ENCODE measurements at regions not wholly inside any gene's neighbourhood (a gene's known extent, or its start where the extent isn't known, plus 50 kb on each side); places are given as distances from the start of the nearest gene placed in this dataset.

- H3K4me3 ChIP-seq: no peak overlapping the region
- H3K9me3 ChIP-seq: peaks cover 0 to 8% (median 0%) of the 10 kb centered on the region in 8 donors
- H3K4me1 ChIP-seq: peaks cover 0 to 5% (median 0%) of the 10 kb centered on the region in 6 donors
- 89 to 98% (median 94%) methylated on average over 1 of the region's 1 CpG for WGBS, 5 donors
- no peak for DNase-seq
- intact Hi-C loops (cut with DNase I; ENCODE audit: low total_unique reads): no loop called here
- H3K36me3 ChIP-seq: no peaks in the 10 kb centered on the region
- TF ChIP-seq CTCF (IDR thresholded peaks at IDR 0.05 in 8 of 11, conservative IDR thresholded peaks at IDR 0.05 in 3 of 11) (no peak), POLR2AphosphoS5 (IDR thresholded peaks at IDR 0.05) (no peak), POLR2A (IDR thresholded peaks at IDR 0.05) (no peak)
- no peaks in the 10 kb centered on the region for H3K27me3 ChIP-seq (replicated peaks in 1 of 7)
- H3K27ac ChIP-seq: no peak overlapping the region
Measured at GRCh38 chr2:221195829-221196228, 376.3 kb downstream of the EPHA4 start.

GRCh38 chr2:221197225-221197856, 374.8 kb downstream of the EPHA4 start:
- no peaks in the 10 kb centered on the region for H3K27me3 ChIP-seq (replicated peaks in 1 of 7)
- H3K36me3 ChIP-seq: no peaks in the 10 kb centered on the region
- intact Hi-C loops (cut with DNase I; ENCODE audit: low total_unique reads): no loop called here
- peaks cover 0 to 5% (median 0%) of the 10 kb centered on the region in 6 donors for H3K4me1 ChIP-seq
- no peak for DNase-seq
- H3K4me3 ChIP-seq: no peak overlapping the region
- peaks cover 0 to 8% (median 0%) of the 10 kb centered on the region in 8 donors for H3K9me3 ChIP-seq
- TF ChIP-seq POLR2A (IDR thresholded peaks at IDR 0.05) (no peak), POLR2AphosphoS5 (IDR thresholded peaks at IDR 0.05) (no peak), CTCF (IDR thresholded peaks at IDR 0.05 in 8 of 11, conservative IDR thresholded peaks at IDR 0.05 in 3 of 11) (no peak)
- WGBS, 5 donors: 68 to 84% (median 80%) methylated on average over 4 of the region's 4 CpGs
- no peak overlapping the region for H3K27ac ChIP-seq

GRCh38 chr2:221198309-221198708, 373.8 kb downstream of the EPHA4 start:
- no peak overlapping the region for H3K27ac ChIP-seq
- intact Hi-C loops (cut with DNase I; ENCODE audit: low total_unique reads): no loop called here
- H3K9me3 ChIP-seq: peaks cover 0 to 2% (median 0%) of the 10 kb centered on the region in 8 donors
- H3K4me3 ChIP-seq: no peak overlapping the region
- no peaks in the 10 kb centered on the region for H3K27me3 ChIP-seq (replicated peaks in 1 of 7)
- DNase-seq: no peak
- H3K4me1 ChIP-seq: peaks cover 0 to 5% (median 0%) of the 10 kb centered on the region in 6 donors
- TF ChIP-seq POLR2A (IDR thresholded peaks at IDR 0.05) (no peak), CTCF (IDR thresholded peaks at IDR 0.05 in 8 of 11, conservative IDR thresholded peaks at IDR 0.05 in 3 of 11) (no peak), POLR2AphosphoS5 (IDR thresholded peaks at IDR 0.05) (no peak)
- H3K36me3 ChIP-seq: no peaks in the 10 kb centered on the region

GRCh38 chr2:221200184-221200839, 371.8 kb downstream of the EPHA4 start:
- Histone ChIP-seq H3K27me3 (replicated peaks in 1 of 7) (no peaks in the 10 kb centered on the region), H3K27ac (no peak overlapping the region), H3K9me3 (no peaks in the 10 kb centered on the region), H3K4me3 (no peak overlapping the region), H3K4me1 (peaks cover 0 to 5% (median 0%) of the 10 kb centered on the region in 6 donors), H3K36me3 (no peaks in the 10 kb centered on the region)
- TF ChIP-seq POLR2A (IDR thresholded peaks at IDR 0.05) (no peak), CTCF (IDR thresholded peaks at IDR 0.05 in 8 of 11, conservative IDR thresholded peaks at IDR 0.05 in 3 of 11) (no peak), POLR2AphosphoS5 (IDR thresholded peaks at IDR 0.05) (no peak)
- no peak for DNase-seq
- intact Hi-C loops (cut with DNase I; ENCODE audit: low total_unique reads): no loop called here
- WGBS, 5 donors: 57 to 76% (median 66%) methylated on average over 3 of the region's 3 CpGs
